Activated CD4-positive, alpha-beta T cell treated with anti-CD3 and anti-CD28 coated beads, Interleukin-2, amount 10 ng/mL, durations not matched to agents 24 days and 14 days (primary cell): ENCODE measurements at regions not wholly inside any gene's neighbourhood (a gene's known extent, or its start where the extent isn't known, plus 50 kb on each side); places are given as distances from the start of the nearest gene placed in this dataset.

Source experiments
- DNase-seq: peaks from one replicate; pipeline ENCODE4 v3.0.0; 2022
- H3K27ac Mint-ChIP-seq: one replicate; pipeline ENCODE4 v1.8.0; 2022; ENCODE audit warnings: mild to moderate bottlenecking, mixed read lengths
- H3K27me3 Mint-ChIP-seq: one replicate; pipeline ENCODE4 v1.8.0; 2022; ENCODE audit warnings: mixed read lengths
- H3K36me3 Mint-ChIP-seq: one replicate; pipeline ENCODE4 v1.8.0; 2022; ENCODE audit warnings: low read depth, mild to moderate bottlenecking, mixed read lengths
- H3K4me1 Mint-ChIP-seq: one replicate; pipeline ENCODE4 v1.8.0; 2021; ENCODE audit warnings: mixed read lengths
- H3K4me3 Mint-ChIP-seq: one replicate; pipeline ENCODE4 v1.8.0; 2022; ENCODE audit warnings: mild to moderate bottlenecking, moderate library complexity, mixed read lengths
- H3K9me3 Mint-ChIP-seq: one replicate; pipeline ENCODE4 v1.8.0; 2021; ENCODE audit warnings: mixed read lengths
- intact Hi-C: fragments of 100-400 bp; cut with micrococcal nuclease; formaldehyde crosslinking; loops from one replicate; pipeline ENCODE4 v1.15.1; 2023

DNA sequence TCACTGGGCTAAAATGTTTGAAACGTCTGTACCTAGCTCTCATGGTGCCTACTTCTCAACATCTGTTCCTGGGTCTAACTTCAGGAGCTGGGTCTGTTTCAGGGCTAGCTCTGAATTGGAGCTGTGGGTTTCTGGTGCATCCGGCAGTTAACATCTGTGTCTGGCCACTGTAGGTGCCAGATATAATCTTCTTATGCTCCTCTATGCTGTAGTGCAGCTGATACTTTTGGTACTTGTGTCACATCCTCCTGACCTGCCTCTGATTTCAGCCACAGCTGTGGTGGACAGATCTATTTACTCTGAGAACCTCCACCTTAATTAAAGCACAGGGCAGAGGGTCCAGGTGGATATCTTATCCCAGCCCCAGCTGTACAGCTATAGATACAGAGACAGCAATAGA, 496.5 kb upstream of the CDH11 start:
- no peaks in the 10 kb centered on the region for H3K36me3 Mint-ChIP-seq
- intact Hi-C loops = no loop called here
- no peak overlapping the region for H3K4me3 Mint-ChIP-seq
- no peaks in the 10 kb centered on the region for H3K27me3 Mint-ChIP-seq
- DNase-seq = no peak
- H3K4me1 Mint-ChIP-seq = no peaks in the 10 kb centered on the region
- H3K27ac Mint-ChIP-seq = no peak overlapping the region
- H3K9me3 Mint-ChIP-seq = no peaks in the 10 kb centered on the region

GRCh38 chr16:65617421-65617820, 495.6 kb upstream of the CDH11 start:
- no peaks in the 10 kb centered on the region for H3K9me3 Mint-ChIP-seq
- intact Hi-C loops = no loop called here

GRCh38 chr16:65608455-65608854, 486.6 kb upstream of the CDH11 start:
- H3K4me1 Mint-ChIP-seq = no peaks in the 10 kb centered on the region
- no peak for DNase-seq
- no peaks in the 10 kb centered on the region for H3K9me3 Mint-ChIP-seq
- H3K4me3 Mint-ChIP-seq = no peak overlapping the region
- no peaks in the 10 kb centered on the region for H3K27me3 Mint-ChIP-seq
- H3K36me3 Mint-ChIP-seq = no peaks in the 10 kb centered on the region
- intact Hi-C loops = no loop called here
- H3K27ac Mint-ChIP-seq = no peak overlapping the region

More at GRCh38 chr16:65617421-65617820, 495.6 kb upstream of the CDH11 start:
- no peak for DNase-seq
- H3K4me1 Mint-ChIP-seq = no peaks in the 10 kb centered on the region
- H3K27me3 Mint-ChIP-seq = no peaks in the 10 kb centered on the region
- H3K4me3 Mint-ChIP-seq = no peak overlapping the region
- no peaks in the 10 kb centered on the region for H3K36me3 Mint-ChIP-seq
- no peak overlapping the region for H3K27ac Mint-ChIP-seq

DNA sequence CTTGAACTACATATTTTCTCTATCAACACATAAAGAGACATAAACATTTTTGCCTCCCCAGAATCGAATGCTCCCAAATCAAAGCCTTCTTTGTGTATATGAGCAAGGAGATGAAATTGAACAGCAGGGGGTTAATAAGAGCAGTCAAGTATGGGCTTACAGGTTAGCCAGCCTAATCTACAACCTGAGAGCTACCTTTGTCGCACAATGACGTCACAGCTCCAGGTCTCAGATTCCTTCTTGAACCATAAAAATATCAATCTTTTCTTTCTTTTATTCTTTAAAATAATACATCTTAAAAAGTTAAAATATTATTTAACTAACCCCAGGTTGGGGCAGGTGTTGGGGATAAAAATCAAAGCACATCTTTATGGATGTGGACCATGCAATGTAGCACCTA, 482.9 kb upstream of the CDH11 start:
- Mint-ChIP-seq H3K9me3 (no peaks in the 10 kb centered on the region), H3K27me3 (no peaks in the 10 kb centered on the region), H3K36me3 (no peaks in the 10 kb centered on the region), H3K4me1 (no peaks in the 10 kb centered on the region), H3K4me3 (no peak overlapping the region), H3K27ac (no peak overlapping the region)
- intact Hi-C loops = no loop called here
- no peak for DNase-seq

GRCh38 chr16:65601781-65602180, 479.9 kb upstream of the CDH11 start:
- Mint-ChIP-seq H3K27me3 (no peaks in the 10 kb centered on the region), H3K4me1 (no peaks in the 10 kb centered on the region), H3K4me3 (no peak overlapping the region), H3K9me3 (no peaks in the 10 kb centered on the region), H3K27ac (no peak overlapping the region), H3K36me3 (no peaks in the 10 kb centered on the region)
- DNase-seq = no peak
- intact Hi-C loops = no loop called here

DNA sequence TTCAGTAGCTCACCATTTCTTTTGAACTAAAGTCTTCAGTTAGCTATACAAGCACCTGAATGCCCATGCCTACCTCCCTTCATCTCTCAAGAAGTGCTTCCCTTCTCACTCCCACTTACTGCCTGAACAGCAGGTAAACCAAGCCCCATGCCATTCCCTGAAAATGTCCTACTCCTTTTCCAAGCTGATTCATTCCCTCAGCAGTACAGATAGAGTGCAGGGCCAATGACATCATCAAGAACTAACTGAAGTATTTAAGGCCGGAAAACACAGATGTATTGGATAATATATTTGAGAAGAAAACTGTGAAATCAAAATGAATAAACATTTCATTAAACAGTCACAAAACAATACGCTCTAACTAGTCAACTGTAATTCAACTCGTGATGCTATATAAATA, 478.8 kb upstream of the CDH11 start:
- H3K4me1 Mint-ChIP-seq = no peaks in the 10 kb centered on the region

DNA sequence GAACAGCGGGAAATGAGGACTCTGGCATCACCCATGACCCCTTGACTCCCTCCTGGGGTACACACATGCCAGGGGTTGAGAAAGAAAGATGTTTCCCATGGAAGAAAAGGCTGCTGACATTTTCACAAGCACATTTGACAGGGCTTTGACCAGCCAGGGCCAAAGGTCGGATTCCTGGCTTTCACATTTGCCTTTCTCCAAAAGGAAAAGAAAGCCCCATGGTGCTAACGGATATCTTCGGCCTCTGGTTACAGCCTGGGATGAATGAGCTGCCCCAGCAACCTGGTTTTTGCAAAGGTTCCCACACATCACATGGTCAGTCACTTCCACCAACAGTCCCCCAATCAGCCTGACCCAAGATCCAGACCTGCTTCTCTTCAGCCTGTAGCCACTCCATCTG, 478.2 kb upstream of the CDH11 start:
- Mint-ChIP-seq H3K27ac (no peak overlapping the region), H3K9me3 (no peaks in the 10 kb centered on the region), H3K4me3 (no peak overlapping the region), H3K27me3 (no peaks in the 10 kb centered on the region), H3K4me1 (no peaks in the 10 kb centered on the region), H3K36me3 (no peaks in the 10 kb centered on the region)
- intact Hi-C loops = no loop called here
- no peak for DNase-seq

More for the DNA sequence above, 478.8 kb upstream of the CDH11 start:
- Mint-ChIP-seq H3K4me3 (no peak overlapping the region), H3K27ac (no peak overlapping the region), H3K36me3 (no peaks in the 10 kb centered on the region), H3K27me3 (no peaks in the 10 kb centered on the region), H3K9me3 (no peaks in the 10 kb centered on the region)
- intact Hi-C loops = no loop called here
- no peak for DNase-seq

GRCh38 chr16:65598621-65599020, 476.8 kb upstream of the CDH11 start:
- no peaks in the 10 kb centered on the region for H3K4me1 Mint-ChIP-seq
- no peak for DNase-seq
- H3K36me3 Mint-ChIP-seq = no peaks in the 10 kb centered on the region
- no peak overlapping the region for H3K27ac Mint-ChIP-seq
- no peaks in the 10 kb centered on the region for H3K9me3 Mint-ChIP-seq
- H3K4me3 Mint-ChIP-seq = no peak overlapping the region
- intact Hi-C loops = no loop called here
- H3K27me3 Mint-ChIP-seq = no peaks in the 10 kb centered on the region

GRCh38 chr16:65583498-65583897, 461.6 kb upstream of the CDH11 start:
- Mint-ChIP-seq H3K9me3 (no peaks in the 10 kb centered on the region), H3K4me1 (no peaks in the 10 kb centered on the region), H3K36me3 (no peaks in the 10 kb centered on the region), H3K27ac (no peak overlapping the region), H3K27me3 (no peaks in the 10 kb centered on the region), H3K4me3 (no peak overlapping the region)
- intact Hi-C loops = no loop called here
- no peak for DNase-seq

- intact Hi-C loops = no loop called here
- DNase-seq = no peak
- Mint-ChIP-seq H3K9me3 (peaks cover 5% of the 10 kb centered on the region), H3K27me3 (no peaks in the 10 kb centered on the region), H3K27ac (no peak overlapping the region), H3K4me3 (no peak overlapping the region), H3K4me1 (no peaks in the 10 kb centered on the region), H3K36me3 (no peaks in the 10 kb centered on the region)
These were observed 457.2 kb upstream of the CDH11 start for GRCh38 chr16:65579050-65579449.

GRCh38 chr16:65576631-65577030, 454.8 kb upstream of the CDH11 start:
- DNase-seq = no peak
- Mint-ChIP-seq H3K4me1 (no peaks in the 10 kb centered on the region), H3K9me3 (peaks cover 5% of the 10 kb centered on the region), H3K36me3 (no peaks in the 10 kb centered on the region), H3K27ac (no peak overlapping the region), H3K4me3 (no peak overlapping the region), H3K27me3 (no peaks in the 10 kb centered on the region)
- intact Hi-C loops = no loop called here

- Mint-ChIP-seq H3K36me3 (no peaks in the 10 kb centered on the region), H3K27me3 (no peaks in the 10 kb centered on the region)
- intact Hi-C loops = no loop called here
These were observed 454.3 kb upstream of the CDH11 start for GRCh38 chr16:65576139-65576538.

DNA sequence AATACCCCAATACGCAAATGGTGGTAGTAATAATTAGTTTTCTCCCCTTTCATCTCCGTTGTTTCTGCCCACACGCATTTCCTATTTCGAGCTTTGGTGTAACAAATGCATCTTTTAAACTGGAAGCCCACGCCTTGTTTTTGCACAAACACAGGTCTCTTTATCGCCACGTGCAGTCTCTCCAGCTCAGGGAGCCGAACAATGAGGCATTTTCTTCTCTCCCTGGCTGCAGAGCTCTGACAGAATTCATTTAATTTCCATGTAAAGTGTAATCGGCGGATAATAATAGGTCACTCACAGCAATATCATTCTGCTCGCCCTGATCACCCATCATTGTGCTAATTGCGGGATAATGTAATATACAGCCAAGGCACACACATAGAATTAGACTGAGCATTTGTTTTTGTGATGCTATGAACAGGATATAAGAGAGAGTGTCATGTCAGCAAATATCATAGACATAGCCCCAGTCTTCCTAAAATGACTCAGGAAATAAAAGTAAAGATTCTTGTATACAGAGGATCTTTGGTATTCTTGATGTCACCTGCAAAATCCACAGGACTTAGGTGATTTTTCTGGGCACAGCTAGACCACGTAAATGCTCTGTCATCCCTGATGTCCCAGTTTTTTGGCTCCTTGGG, 452.6 kb upstream of the CDH11 start:
- H3K4me1 Mint-ChIP-seq = no peaks in the 10 kb centered on the region
- intact Hi-C loops = no loop called here
- no peak for DNase-seq
- no peak overlapping the region for H3K4me3 Mint-ChIP-seq
- no peak overlapping the region for H3K27ac Mint-ChIP-seq
- no peaks in the 10 kb centered on the region for H3K36me3 Mint-ChIP-seq
- H3K9me3 Mint-ChIP-seq = peaks cover 5% of the 10 kb centered on the region
- no peaks in the 10 kb centered on the region for H3K27me3 Mint-ChIP-seq

More at GRCh38 chr16:65576139-65576538, 454.3 kb upstream of the CDH11 start:
- no peak for DNase-seq
- Mint-ChIP-seq H3K4me3 (no peak overlapping the region), H3K4me1 (no peaks in the 10 kb centered on the region), H3K27ac (no peak overlapping the region), H3K9me3 (peaks cover 5% of the 10 kb centered on the region)

DNA sequence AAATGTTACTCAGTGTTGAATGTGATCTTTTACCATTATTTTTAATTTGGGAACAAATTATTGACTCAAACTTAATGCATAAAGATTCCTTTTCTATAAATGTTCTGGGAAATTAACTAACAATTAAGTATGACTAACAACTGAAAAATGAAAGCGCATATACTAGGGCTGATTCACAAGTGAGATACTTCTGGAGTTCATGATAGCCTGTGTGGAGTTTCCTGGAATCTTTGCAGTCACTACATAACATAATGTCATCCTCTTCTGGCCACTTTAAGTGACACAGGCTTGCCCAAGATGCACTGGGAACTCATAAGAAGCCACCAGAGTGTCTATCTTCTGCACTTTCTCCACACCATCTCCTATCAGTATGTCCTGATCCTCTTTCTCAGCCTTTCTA, 450.3 kb upstream of the CDH11 start:
- no peaks in the 10 kb centered on the region for H3K4me1 Mint-ChIP-seq
- H3K9me3 Mint-ChIP-seq = peaks cover 5% of the 10 kb centered on the region
- no peaks in the 10 kb centered on the region for H3K36me3 Mint-ChIP-seq
- H3K4me3 Mint-ChIP-seq = no peak overlapping the region
- intact Hi-C loops = no loop called here
- DNase-seq = peak; percentile 26
- H3K27me3 Mint-ChIP-seq = no peaks in the 10 kb centered on the region
- no peak overlapping the region for H3K27ac Mint-ChIP-seq

GRCh38 chr16:65570261-65570660, 448.4 kb upstream of the CDH11 start:
- Mint-ChIP-seq H3K27ac (no peak overlapping the region), H3K4me3 (no peak overlapping the region), H3K9me3 (no peaks in the 10 kb centered on the region), H3K27me3 (no peaks in the 10 kb centered on the region), H3K4me1 (no peaks in the 10 kb centered on the region), H3K36me3 (no peaks in the 10 kb centered on the region)
- no peak for DNase-seq
- intact Hi-C loops = no loop called here
